T-helper 2 cell treated with Interferon-gamma antibody and Interleukin-4, amounts not matched to agents 100 ng/mL and 5 ng/mL, for 36 hours (primary cell): ENCODE measurements at regions not wholly inside any gene's neighbourhood (a gene's known extent, or its start where the extent isn't known, plus 50 kb on each side); places are given as distances from the start of the nearest gene placed in this dataset.

Experiments
- intact Hi-C: fragments of 100-400 bp; cut with micrococcal nuclease; formaldehyde crosslinking; loops from one replicate; pipeline ENCODE4 v1.15.1; 2023

GRCh38 chr7:110119883-110120581, 970.9 kb upstream of the LRRN3 start:
- intact Hi-C loops: no loop called here

- intact Hi-C loops: no loop called here
Measured at GRCh38 chr7:110129159-110129558, 961.8 kb upstream of the LRRN3 start.

DNA sequence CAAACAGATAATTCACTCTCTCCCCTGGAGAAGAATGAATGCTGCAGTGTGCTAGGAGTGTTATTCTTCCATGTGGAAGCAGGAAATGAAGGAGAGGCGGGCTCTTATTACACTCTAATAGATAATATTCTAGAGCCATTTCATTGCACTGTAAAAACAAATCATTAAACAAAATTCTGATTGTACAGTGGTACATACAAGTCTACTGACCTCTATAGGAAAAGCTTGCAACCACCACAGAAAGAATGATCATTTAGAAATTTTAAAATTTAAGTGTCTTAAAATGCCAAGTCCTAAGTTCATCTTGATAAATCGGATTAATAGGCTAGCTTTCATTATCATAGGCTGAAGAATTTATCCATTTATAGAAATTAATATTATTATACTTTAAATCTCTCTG, 960.3 kb upstream of the LRRN3 start:
- intact Hi-C loops: no loop called here

- intact Hi-C loops: no loop called here
Measured at GRCh38 chr7:110131344-110131743, 959.6 kb upstream of the LRRN3 start.

GRCh38 chr7:110139056-110139455, 951.9 kb upstream of the LRRN3 start:
- intact Hi-C loops: no loop called here

GRCh38 chr7:110142939-110143526, 947.9 kb upstream of the LRRN3 start:
- intact Hi-C loops: no loop called here

GRCh38 chr7:110144599-110144998, 946.3 kb upstream of the LRRN3 start:
- intact Hi-C loops: no loop called here

- intact Hi-C loops: no loop called here
Measured at GRCh38 chr7:110148054-110148453, 942.9 kb upstream of the LRRN3 start.

- intact Hi-C loops: no loop called here
Measured at GRCh38 chr7:110153222-110153621, 937.7 kb upstream of the LRRN3 start.

DNA sequence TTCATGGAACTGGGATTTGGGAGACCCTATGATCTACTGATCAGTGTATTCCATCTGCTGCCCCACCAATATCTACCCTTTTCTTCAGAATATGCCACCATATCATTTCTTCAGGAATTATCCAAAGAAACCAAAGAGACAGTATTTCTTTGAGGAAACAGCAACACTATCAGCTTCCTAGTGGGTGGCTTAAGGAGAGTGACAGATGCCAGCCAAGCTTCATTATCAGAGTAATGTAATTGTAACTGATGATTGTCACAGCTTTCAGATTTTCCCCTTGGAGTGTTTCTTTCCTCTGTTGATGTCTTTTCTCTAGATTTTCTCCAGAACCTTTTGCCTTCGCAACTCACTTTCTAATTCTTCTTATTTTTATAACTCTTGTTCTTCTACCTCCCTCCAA, 934.4 kb upstream of the LRRN3 start:
- intact Hi-C loops: no loop called here

DNA sequence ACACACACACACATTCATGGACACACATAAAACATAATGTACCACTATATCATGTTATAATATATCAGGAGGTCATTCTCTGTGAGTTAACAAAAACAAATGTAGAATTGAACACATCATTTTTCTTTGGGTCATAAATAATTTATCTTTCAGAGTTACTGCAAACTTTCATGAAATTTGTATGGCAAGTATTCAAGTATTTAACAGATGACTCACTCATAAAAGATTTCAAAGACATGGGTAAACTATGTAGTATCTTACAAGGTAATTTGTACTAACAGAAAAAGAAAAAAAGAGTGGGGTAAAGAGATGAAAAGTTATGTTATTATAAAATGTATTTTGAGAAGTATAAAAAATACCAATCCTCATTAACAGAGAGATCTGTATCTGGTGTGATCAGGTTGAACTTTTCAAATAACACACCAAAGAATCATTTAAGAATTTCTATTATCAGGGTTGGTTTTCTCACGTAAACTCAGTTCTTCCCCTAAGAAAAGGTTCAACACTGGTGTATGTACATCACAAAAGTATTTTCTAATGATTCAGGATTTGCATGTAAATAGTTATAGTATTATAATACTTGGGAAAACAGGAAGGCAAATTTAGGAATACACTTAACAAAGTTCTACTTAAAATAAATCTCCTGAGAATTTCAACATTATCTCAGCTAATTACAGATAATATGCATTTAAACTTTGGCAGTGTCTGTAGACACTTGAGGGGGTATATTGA, 933.1 kb upstream of the LRRN3 start:
- intact Hi-C loops: no loop called here

- intact Hi-C loops: no loop called here
Measured at GRCh38 chr7:110168010-110168409, 922.9 kb upstream of the LRRN3 start.

DNA sequence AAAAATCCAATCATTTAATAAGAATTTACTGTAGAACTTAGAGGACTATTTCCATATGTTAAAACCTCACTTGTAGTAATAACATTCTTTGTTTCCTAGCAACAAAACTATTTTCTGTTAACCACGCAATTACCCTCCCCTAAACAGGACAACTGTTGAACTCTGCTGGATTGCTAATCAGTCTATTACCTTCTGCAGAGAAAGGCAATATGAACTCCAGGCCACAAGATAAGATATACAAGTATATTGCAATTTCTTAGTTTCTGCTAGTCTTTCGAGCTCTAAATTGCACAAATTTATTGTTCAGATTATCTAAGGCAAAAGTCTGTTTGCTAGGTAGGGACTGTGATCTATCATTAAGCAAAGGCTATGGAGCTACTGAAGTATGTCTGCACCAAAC, 920.1 kb upstream of the LRRN3 start:
- intact Hi-C loops: no loop called here

DNA sequence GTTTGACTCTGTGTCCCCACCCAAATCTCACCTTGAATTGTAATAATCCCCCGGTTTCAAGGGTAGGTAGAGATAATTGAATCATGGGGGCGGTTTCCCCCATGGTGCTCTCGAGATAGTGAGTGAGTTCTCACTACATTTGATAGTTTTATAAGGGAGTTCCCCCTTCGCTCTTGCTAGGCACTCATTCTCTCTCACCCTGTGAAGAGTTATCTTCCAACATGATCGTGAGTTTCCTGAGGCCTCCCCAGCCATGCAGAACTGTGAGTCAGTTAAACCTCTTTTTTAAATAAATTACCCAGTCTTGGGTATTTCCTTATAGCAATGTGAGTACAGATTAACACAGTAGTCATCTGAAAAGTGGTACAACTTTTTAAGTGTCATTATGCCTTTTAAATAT, 913.5 kb upstream of the LRRN3 start:
- intact Hi-C loops: no loop called here

DNA sequence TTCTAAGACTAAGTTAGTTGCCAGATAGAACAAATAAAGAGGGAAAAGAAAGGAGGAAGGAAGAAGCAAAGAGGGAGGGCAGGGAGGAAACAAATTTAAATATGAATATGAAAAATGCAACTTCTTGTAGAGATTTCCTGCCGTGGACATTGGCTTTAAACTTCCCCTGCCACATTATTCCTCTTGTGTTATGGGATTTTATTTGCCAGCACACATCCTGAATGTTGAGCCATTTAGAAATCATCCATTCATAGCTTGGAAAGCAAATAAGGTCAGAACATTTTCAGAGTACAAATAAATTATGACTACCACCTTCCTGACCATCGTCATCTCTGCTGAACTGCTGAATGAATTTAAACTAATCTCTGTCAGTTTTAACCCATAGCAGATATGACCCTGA, 911.9 kb upstream of the LRRN3 start:
- intact Hi-C loops: no loop called here

GRCh38 chr7:110181768-110182167, 909.2 kb upstream of the LRRN3 start:
- intact Hi-C loops: no loop called here

- intact Hi-C loops: no loop called here
Measured at GRCh38 chr7:110186334-110186733, 904.6 kb upstream of the LRRN3 start.

- intact Hi-C loops: no loop called here
Measured at GRCh38 chr7:110187877-110188554, 902.9 kb upstream of the LRRN3 start.

DNA sequence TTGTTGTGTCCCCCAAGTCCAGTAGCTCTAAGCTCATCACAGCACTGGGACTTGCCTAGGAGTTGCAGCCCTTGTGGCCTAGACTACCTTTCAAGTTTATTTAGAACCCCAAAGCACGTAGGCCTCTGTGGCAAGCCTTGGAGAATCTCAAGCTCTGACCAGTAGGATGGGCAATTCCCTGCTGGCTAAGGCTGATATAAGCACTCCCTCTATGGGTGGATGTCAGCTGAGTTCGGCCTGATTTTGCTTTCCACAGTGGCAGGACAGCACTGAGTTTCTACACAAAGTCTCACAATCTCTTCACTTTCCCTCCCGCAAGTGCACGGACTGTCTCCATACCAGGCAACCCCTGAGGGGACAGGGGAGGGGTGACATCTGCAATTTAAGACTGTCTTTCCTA, 886.4 kb upstream of the LRRN3 start:
- intact Hi-C loops: no loop called here

- intact Hi-C loops: no loop called here
Measured at GRCh38 chr7:110205899-110206298, 885.0 kb upstream of the LRRN3 start.

DNA sequence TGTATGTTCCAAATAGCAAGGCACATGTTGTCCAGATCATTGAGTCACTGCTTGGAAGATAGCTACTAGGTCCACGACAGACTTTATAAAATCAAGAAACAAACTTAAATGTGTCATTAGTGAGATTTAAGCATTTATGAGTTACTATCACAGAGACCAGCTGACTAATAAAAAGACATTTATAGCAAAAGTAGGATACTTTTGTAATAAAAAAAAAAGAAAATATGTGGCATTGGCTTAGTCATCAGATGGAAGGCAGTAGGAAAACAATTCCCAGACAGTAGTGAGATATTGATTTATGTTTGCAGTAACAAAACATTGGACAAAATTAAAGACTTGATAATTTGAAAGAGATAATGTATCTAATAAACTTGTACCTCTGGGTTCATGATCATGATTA, 881.0 kb upstream of the LRRN3 start:
- intact Hi-C loops: no loop called here

DNA sequence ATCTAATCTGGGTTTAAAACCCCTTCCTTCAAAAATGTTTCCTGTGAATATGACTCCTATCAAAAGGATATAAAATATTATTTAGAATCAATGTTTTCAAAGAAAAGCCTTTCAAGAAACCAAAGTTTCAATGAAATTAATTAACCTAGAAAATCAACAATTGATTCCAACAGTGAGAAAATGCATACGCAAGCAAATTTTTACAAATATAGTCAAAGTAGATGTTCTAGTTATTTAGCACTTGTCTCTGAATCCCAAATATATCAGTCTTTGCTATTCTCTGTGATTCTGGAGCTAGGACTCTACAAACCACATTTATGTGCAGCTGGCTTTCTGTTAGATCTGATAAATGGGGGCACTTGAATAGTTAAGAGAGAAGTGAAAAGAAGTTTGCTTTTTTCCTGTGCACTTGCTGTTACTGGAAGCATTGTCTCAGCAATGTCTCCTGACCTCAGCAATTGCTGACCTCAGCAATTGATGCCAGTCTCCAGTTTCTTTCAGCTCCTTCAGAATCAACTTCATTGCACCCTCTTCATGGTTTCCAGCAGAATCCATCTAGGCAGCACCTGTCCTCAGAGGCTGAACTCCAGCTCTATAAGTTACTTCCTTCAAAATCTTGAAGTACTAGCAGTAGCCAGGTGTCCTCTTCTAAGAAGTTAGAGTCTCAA, 879.9 kb upstream of the LRRN3 start:
- intact Hi-C loops: no loop called here
